ENCODE measurements at regions not wholly inside any gene's neighbourhood (a gene's known extent, or its start where the extent isn't known, plus 50 kb on each side); places are given as distances from the start of the nearest gene placed in this dataset.
A peak's percentile ranks its signal among the peaks of the same experiment; 100 is the strongest.

- DNase-seq, result no peak
Measured at GRCh38 chr5:174312641-174313040, 267.1 kb downstream of the NSG2 start.

- DNase-seq, result no peak
Measured at GRCh38 chr5:174313615-174314014, 268.1 kb downstream of the NSG2 start.

- no peak for DNase-seq
Measured at GRCh38 chr5:174314261-174314660, 268.8 kb downstream of the NSG2 start.

GRCh38 chr5:174315471-174315870, 270.0 kb downstream of the NSG2 start:
- no peak for DNase-seq

- no peak for DNase-seq
Measured at GRCh38 chr5:174315871-174316270, 270.4 kb downstream of the NSG2 start.

GRCh38 chr5:174316326-174316725, 270.8 kb downstream of the NSG2 start:
- no peak for DNase-seq

GRCh38 chr5:174317256-174317894, 271.9 kb downstream of the NSG2 start:
- DNase-seq, result peak; percentile 60

- no peak for DNase-seq
Measured at GRCh38 chr5:174318578-174318977, 273.1 kb downstream of the NSG2 start.

- DNase-seq, result no peak
Measured at GRCh38 chr5:174319551-174319950, 274.0 kb downstream of the NSG2 start.

- no peak for DNase-seq
Measured at GRCh38 chr5:174320051-174320450, 274.5 kb downstream of the NSG2 start.

GRCh38 chr5:174323878-174324281, 278.4 kb downstream of the NSG2 start:
- peak; percentile 15 for DNase-seq

- DNase-seq, result no peak
Measured at GRCh38 chr5:174324680-174325079, 279.2 kb downstream of the NSG2 start.

GRCh38 chr5:174325431-174325830, 279.9 kb downstream of the NSG2 start:
- DNase-seq, result no peak

GRCh38 chr5:174325961-174326360, 280.5 kb downstream of the NSG2 start:
- DNase-seq, result no peak

- no peak for DNase-seq
Measured at GRCh38 chr5:174326372-174326771, 280.9 kb downstream of the NSG2 start.

- DNase-seq, result peak; percentile 70
Measured at GRCh38 chr5:174327317-174327864, 281.9 kb downstream of the NSG2 start.

- no peak for DNase-seq
Measured at GRCh38 chr5:174327896-174328295, 282.4 kb downstream of the NSG2 start.

- no peak for DNase-seq
Measured at GRCh38 chr5:174328631-174329299, 283.3 kb downstream of the NSG2 start.

GRCh38 chr5:174329738-174330137, 284.2 kb downstream of the NSG2 start:
- no peak for DNase-seq

- no peak for DNase-seq
Measured at GRCh38 chr5:174335682-174336364, 290.3 kb downstream of the NSG2 start.

GRCh38 chr5:174336479-174336878, 291.0 kb downstream of the NSG2 start:
- DNase-seq, result no peak

GRCh38 chr5:174337276-174338184, 292.0 kb downstream of the NSG2 start:
- DNase-seq, result no peak
